ENCODE measurements at regions not wholly inside any gene's neighbourhood (a gene's known extent, or its start where the extent isn't known, plus 50 kb on each side); places are given as distances from the start of the nearest gene placed in this dataset.
A peak's percentile ranks its signal among the peaks of the same experiment; 100 is the strongest.
"Not testable (repeated sequence)": the region's sequence is repeated elsewhere in the genome, so short reads cannot be mapped to it uniquely, and the experiment has no call there.

GRCh38 chr11:23484618-23485017, 624.3 kb upstream of the CCDC179 start:
- DNase-seq, result not testable (repeated sequence)

GRCh38 chr11:23490557-23491235, 630.4 kb upstream of the CCDC179 start:
- no peak for DNase-seq

GRCh38 chr11:23494981-23495380, 634.7 kb upstream of the CCDC179 start:
- no peak for DNase-seq

DNA sequence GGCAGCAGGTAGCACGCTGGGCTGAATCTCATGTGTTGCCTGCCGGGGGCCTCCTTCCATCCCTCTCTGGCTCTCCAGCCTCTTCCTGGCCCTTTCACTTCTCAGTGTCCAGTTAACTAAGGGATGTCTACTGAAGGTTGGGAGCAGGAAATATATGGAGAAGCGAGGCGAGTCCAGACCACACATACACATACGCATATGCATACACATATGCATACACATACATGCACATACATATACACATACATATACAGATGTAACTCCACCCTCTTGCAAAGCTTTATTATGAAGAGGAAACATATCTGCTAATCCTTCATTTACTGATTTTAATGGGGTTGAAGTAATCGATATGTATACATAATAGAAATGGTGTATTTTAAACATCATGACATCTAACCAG, 636.1 kb upstream of the CCDC179 start:
- no peak for DNase-seq

- DNase-seq, result no peak
Measured at GRCh38 chr11:23497040-23497439, 636.8 kb upstream of the CCDC179 start.

GRCh38 chr11:23502389-23502788, 642.1 kb upstream of the CCDC179 start:
- no peak for DNase-seq

DNA sequence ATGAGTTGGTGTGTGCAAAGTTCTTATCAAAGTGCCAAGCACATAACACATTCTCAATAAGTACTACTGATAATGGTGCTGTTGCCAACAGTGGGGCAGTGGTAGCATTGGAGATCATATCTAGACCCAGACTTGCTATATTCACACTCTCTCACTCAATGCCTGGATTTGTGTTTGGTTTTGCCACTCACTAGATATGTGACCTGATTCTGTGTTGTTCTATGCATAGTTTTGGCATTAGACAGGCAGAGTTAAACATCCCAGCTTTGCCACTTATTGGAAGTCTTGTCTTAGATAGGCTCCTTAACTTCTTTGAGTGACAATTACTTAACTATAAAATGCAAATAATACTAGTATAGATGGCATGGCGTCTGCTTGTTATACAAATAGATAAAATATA, 642.6 kb upstream of the CCDC179 start:
- DNase-seq, result no peak

DNA sequence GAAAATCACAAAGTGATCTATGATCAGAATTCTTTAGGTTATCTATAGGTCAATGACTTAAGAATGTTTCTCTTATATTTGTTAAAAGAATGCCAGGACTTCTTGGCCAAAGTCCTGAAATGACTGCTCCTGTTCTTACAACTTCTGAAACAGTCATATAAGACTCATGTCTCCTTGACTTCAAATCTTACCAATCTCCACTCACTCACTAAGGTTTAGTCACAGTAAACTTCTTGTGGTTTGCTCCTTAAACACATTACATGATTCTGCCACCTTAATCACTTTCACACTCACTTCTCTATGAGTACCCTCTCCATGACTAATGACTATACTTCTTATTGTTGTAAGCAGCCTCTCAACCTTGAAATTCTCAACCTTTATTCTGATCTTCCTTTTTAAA, 648.7 kb upstream of the CCDC179 start:
- DNase-seq, result no peak

DNA sequence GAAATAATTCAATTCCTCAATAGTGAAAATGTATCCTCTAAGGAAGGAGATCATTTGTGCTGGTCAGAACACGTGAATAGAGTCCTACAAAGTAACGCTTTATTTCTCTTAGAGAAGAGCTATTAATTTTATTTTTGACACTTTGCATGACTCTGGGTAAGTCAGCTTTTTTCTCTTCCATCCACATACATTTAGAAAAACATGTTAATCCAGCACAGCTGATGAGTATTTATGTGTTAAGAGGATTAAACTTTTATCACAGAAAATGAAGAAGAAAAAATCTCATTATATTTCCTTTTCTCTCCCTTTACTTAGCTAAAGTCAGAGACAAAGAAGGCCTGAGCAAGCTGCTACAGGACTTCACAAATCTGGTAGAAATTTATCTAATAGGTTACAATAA, 649.5 kb upstream of the CCDC179 start:
- DNase-seq, result no peak

DNA sequence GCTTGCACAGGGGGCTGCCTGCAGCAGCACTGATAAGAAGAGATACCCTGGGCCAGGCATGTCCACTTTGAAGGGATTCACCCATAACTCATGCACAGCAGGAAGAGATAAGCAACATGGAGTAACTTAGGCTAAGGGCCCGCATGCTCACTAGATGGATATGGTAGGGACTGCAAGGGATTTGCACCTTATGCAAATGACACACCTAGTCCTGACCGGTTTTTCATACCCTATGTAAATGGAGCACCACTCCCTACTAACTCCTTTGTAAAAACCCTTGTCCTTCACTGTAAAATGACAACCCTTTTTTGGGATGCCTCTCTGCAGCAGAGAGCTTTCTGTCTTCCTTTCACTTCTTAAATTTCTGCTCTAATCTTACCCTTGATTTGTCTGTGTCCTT, 658.9 kb upstream of the CCDC179 start:
- DNase-seq, result no peak

DNA sequence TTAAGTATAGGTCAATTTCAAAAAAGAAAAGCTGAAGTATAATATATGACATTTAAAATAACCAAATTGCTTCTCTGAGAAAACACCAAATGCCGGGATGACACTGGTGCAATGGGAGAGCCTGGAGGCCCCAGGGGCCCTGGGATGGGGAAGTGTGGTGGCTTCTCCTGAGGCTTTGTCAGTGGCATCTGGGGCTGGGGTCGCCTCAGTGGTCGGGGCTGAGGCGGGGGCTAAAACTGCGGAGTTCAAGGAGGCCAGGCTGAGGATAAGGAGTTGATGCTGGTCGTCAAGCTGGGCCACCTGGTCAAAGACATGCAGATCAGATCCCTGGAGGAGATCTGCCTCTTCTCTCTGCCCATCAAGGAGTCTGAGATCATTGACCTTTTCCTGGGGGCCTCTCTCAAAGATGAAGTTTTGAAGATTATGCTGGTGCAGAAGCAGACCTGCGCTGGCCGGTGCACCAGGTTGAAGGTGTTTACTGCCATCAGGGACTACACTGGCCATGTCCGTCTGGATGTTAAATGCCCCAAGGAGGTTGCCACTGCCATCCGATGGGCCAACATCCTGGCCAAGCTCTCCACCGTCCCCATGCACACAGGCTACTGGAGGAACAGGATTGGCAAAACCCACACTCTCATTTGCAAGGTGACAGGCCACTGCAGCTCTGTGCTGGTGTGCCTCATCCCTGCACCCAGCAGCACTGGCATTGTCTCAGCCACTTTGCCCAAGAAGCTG, 660.1 kb upstream of the CCDC179 start:
- DNase-seq, result no peak

DNA sequence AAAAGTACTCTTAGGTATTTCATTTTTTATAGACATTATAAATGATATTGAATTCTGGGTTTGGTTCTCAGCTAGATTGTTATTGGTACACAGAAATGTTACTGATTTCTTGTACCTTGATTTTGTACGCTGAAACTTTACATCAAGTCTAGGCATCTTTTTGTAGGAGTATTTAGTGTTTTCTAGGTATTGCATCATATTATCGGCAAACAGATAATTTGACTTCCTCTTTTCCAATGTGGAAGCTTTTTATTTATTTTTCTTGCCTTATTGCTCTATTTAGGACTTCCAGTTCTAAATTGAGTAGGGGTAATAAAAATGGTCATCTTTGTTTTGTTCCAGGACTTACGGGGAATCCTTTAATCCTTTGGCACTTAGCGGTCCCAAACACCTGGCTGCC, 676.6 kb upstream of the CCDC179 start:
- DNase-seq, result no peak

GRCh38 chr11:23539556-23539955, 679.3 kb upstream of the CCDC179 start:
- DNase-seq, result no peak

- peak; percentile 54 for DNase-seq
Measured at GRCh38 chr11:23540101-23540561, 679.9 kb upstream of the CCDC179 start.

DNA sequence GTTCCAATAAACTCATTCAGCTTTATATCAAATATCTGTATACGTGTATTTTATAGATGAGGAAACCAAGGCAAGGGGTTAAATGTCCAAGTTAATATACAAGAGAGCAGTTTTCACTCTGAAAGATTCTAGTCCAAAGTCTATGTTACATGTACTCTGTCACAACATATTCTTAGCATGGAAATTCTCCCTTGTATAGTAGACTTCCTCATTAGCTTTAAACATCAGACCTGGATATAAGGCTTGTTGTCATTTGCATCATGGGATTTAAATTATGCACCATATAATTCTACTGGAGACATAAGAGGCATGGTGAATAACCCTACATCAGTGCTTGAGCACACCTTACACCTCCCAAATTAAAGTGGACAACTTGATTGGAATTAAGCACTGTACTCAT, 681.9 kb upstream of the CCDC179 start:
- DNase-seq, result no peak

GRCh38 chr11:23542816-23543215, 682.5 kb upstream of the CCDC179 start:
- DNase-seq, result no peak

DNA sequence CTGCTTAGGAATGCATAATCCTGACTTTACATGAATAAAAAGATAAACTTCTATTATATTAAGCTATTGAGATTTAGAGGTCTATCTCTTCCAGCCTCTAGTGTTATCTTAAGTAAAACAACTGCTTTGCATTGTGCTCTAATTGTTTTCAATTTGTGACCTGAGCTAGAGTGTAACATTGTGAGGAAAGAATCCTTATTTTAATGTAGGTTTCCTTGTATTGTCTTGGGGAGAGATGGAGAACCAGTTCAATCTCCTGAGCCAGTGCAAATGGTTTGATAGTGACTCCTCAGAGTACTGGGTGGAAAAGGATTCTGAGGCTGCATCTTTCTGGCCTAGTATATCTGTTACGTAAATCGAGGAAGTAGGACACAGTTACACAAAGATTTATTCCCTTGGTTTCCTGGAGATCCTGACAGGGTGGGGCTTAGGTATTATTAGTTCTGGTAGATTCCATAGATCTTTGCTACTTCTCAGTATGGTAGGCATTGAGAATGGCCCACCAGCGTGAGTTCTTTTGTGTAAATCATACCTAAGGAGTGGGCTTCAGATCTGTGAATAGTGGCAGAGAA, 683.5 kb upstream of the CCDC179 start:
- no peak for DNase-seq

- DNase-seq, result no peak
Measured at GRCh38 chr11:23551706-23552105, 691.4 kb upstream of the CCDC179 start.

- DNase-seq, result no peak
Measured at GRCh38 chr11:23554002-23554401, 693.7 kb upstream of the CCDC179 start.

DNA sequence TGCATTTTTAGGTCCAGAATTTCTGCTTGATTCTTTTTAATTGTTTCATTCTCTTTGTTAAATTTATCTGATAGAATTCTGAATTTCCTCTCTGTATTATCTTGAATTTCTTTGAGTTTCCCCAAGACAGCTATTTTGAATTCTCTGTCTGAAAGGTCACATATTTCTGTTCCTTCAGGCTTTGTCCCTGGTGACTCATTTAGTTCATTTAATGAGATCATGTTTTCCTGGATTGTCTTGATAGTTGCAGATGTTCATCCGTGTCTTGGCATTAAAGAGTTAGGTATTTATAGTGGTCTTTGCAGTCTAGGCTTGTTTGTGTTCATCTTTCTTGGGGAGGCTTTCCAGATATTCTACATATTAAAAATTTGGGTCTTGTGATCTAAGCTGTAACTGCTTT, 694.8 kb upstream of the CCDC179 start:
- no peak for DNase-seq

GRCh38 chr11:23556163-23556750, 696.0 kb upstream of the CCDC179 start:
- DNase-seq, result no peak

GRCh38 chr11:23563591-23563990, 703.3 kb upstream of the CCDC179 start:
- DNase-seq, result no peak

- no peak for DNase-seq
Measured at GRCh38 chr11:23564370-23564769, 704.1 kb upstream of the CCDC179 start.

GRCh38 chr11:23569134-23569533, 708.9 kb upstream of the CCDC179 start:
- DNase-seq, result no peak

All from retina (tissue), 1 donor.